ENCODE measurements at regions not wholly inside any gene's neighbourhood (a gene's known extent, or its start where the extent isn't known, plus 50 kb on each side); places are given as distances from the start of the nearest gene placed in this dataset.

- TF ChIP-seq CCNT2 (IDR thresholded peaks at IDR 0.05; ENCODE audit: borderline replicate concordance, extremely low read depth, insufficient read length, low read depth, low read length) (no peak), TOE1 (IDR thresholded peaks at IDR 0.05; ENCODE audit: borderline replicate concordance) (no peak), TOE1 (CRISPR knock-in tag; IDR thresholded peaks at IDR 0.05; ENCODE audit: borderline replicate concordance, low read depth) (no peak), MAX (CRISPR knock-in tag; IDR thresholded peaks at IDR 0.05) (no peak), POLR3A (IDR thresholded peaks at IDR 0.05; ENCODE audit: borderline replicate concordance, extremely low read depth, insufficient read depth, insufficient read length) (no peak)
Observed at GRCh38 chr13:89375839-89376238, 1704.7 kb downstream of the SLITRK5 start (continued).

DNA sequence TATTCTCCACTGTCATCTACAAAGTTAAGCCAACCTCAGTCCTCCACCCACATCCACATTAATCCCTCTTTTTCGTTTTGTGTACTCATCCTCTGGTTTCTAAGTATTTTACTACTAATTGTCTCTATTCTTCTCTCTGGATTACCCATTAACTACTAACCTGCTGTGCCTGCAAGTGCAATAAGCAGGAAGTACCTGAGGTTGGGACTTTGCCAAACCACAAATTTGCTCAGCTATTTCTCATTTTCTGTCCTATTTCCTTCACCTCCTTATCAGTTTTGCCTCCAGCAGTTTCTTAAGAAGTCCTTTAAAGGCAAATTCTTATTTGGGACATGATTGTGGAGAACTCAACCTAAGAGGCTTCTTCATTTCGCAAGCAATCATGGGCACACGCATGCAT lies 1708.9 kb downstream of the SLITRK5 start:
- H3K9ac ChIP-seq (ENCODE audit: insufficient read depth in 1 of 2, low read depth in 2 of 2, low read length in 2 of 2): no peak overlapping the region
- BruUV-seq (replicated peaks): no TSS peak
- ATAC-seq: no peak
- no peak overlapping the region for H3K4me3 ChIP-seq
- no peaks in the 10 kb centered on the region for H3K27me3 ChIP-seq (ENCODE audit: control insufficient read depth in 2 of 2, insufficient read depth in 2 of 2, low read length in 2 of 2)
- ChIA-PET POLR2A (no interaction called here), CTCF (ENCODE audit: low intra/inter-chr PET ratio) (no interaction called here)
- no peaks in the 10 kb centered on the region for H4K20me1 ChIP-seq (replicated peaks; ENCODE audit: control insufficient read depth, insufficient read depth, low read length)
- no peak overlapping the region for H3K27ac ChIP-seq (ENCODE audit: extremely low read depth, low read depth, low read length)
- no peaks in the 10 kb centered on the region for H3K79me2 ChIP-seq (ENCODE audit: control insufficient read depth, insufficient read depth, low read length)
- no peaks in the 10 kb centered on the region for H3K36me3 ChIP-seq (ENCODE audit: control insufficient read depth, insufficient read depth, low read length)
- no peak for TF ChIP-seq TAF1 (IDR thresholded peaks at IDR 0.05; ENCODE audit: control insufficient read depth, extremely low read depth, insufficient read depth, low read length, severe bottlenecking)
- TF ChIP-seq ZNF707 (CRISPR knock-in tag; conservative IDR thresholded peaks at IDR 0.05): no peak
- TF ChIP-seq TOE1 (IDR thresholded peaks at IDR 0.05; ENCODE audit: borderline replicate concordance): no peak
- no peak for TF ChIP-seq TOE1 (CRISPR knock-in tag; IDR thresholded peaks at IDR 0.05; ENCODE audit: borderline replicate concordance, low read depth)
- TF ChIP-seq AFF1 (IDR thresholded peaks at IDR 0.05; ENCODE audit: low read depth in 1 of 2, partially characterized antibody in 2 of 2): no peak
- no peaks in the 10 kb centered on the region for H3K4me1 ChIP-seq (replicated peaks in 1 of 2; ENCODE audit: control insufficient read depth in 2 of 2, insufficient read depth in 2 of 2, low read length in 2 of 2)
- WGBS (ENCODE audit: insufficient coverage, low coverage, missing lambda C conversion rate): 11% methylated on average over 3 of the region's 3 CpGs
- intact Hi-C loops (cut with micrococcal nuclease): no loop called here
- no peak for FAIRE-seq
- no peaks in the 10 kb centered on the region for H3K9me3 ChIP-seq (replicated peaks; ENCODE audit: control insufficient read depth, insufficient read depth, low read depth, low read length)
- no peak overlapping the region for H2AFZ ChIP-seq (ENCODE audit: low read depth, low read length)
- DNase-seq (ENCODE audit: extremely low read depth in 1 of 4, low spot score in 3 of 4): no peak
- H3K4me2 ChIP-seq (ENCODE audit: insufficient read depth, low read length): no peak overlapping the region
- in situ Hi-C loops (cut with MboI): no loop called here
- H3K9me1 ChIP-seq (ENCODE audit: control insufficient read depth, insufficient read depth, low read length): no peaks in the 10 kb centered on the region

Data from K562 (cell line).